ENCODE measurements at regions not wholly inside any gene's neighbourhood (a gene's known extent, or its start where the extent isn't known, plus 50 kb on each side); places are given as distances from the start of the nearest gene placed in this dataset.
"Not testable (repeated sequence)": the region's sequence is repeated elsewhere in the genome, so short reads cannot be mapped to it uniquely, and the experiment has no call there.

DNA sequence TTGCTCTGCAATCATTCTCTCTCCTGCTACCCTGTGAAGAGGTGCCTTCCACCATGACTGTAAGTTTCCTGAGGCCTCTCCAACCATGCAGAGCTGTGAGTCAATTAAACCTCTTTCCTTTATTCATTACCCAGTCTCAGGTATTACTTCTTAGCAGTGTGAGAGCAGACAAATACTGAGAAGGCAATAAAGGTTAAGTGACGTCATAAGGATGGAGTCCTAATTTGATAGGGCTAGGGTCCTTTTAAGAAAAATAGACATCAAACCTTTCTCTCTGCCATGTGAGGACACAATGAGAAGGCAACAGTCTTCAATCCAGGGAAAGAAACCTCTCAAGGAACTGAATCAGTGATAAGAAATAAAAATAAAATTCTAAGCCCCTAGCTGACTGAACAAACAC, 1262.7 kb downstream of the FAM133A start:
- in situ Hi-C loops (cut with HindIII; ENCODE audit: low pct_ligation_motif_present, low pct_unique_long_range_greater_than_20kb, low sequenced_read_pairs), result no loop called here
- no peak for DNase-seq

DNA sequence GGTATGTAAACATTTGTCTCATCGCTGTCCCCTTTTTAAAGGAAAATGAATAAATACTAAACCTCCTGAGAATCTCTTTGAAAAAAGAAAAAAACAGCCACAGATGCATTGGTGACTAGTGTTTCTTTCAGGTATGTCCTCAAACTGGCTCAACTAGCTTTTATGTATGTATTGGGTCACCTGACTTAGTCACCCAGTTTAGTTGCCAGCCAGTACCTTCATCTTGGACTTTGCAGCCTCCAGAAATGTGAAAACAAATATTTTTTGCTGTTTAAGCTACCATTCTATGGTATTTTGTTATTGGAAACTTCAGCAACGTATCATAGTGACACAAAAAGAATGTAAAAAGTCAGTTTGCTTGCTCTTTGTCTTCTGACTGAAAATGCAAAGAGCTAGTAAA, 1263.5 kb downstream of the FAM133A start:
- DNase-seq, result no peak
- in situ Hi-C loops (cut with HindIII; ENCODE audit: low pct_ligation_motif_present, low pct_unique_long_range_greater_than_20kb, low sequenced_read_pairs), result no loop called here

DNA sequence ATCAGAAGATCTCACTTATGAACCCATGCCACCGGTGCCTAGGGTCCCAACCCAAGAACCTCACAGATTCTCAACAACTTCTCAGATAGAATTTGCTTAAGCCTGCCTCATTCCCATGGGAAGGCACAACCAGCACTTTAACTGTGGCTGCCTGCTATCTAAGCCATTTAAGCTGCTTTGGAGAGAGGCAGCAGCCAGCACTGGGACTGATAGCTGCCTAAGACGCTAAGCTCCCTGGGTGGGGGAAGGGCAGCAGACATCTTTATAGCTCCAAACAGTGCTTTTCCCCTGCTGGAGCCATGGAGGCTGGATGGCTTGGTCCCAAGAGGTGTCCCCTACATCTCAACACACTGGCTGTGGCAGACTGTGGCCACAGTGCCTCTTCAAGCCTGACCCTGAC, 1268.6 kb downstream of the FAM133A start:
- DNase-seq, result no peak
- in situ Hi-C loops (cut with HindIII; ENCODE audit: low pct_ligation_motif_present, low pct_unique_long_range_greater_than_20kb, low sequenced_read_pairs), result no loop called here

DNA sequence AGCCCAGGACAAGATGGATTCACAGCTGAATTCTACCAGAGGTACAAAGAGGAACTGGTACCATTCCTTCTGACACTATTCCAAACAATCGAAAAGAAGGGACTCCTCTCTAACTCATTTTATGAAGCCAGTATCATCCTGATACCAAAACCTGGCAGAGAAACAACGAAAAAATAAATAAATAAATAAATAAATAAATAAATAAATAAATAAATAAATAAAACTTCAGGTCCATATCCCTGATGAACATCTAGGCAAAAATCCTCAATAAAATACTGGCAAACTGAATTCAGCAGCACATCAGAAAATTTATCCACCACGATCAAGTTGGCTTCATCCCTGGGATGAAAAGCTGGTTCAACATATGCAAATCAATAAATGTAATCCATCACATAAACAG, 1272.1 kb downstream of the FAM133A start:
- DNase-seq; in situ Hi-C loops (cut with HindIII; ENCODE audit: low pct_ligation_motif_present, low pct_unique_long_range_greater_than_20kb, low sequenced_read_pairs): not testable (repeated sequence)

- in situ Hi-C loops (cut with HindIII; ENCODE audit: low pct_ligation_motif_present, low pct_unique_long_range_greater_than_20kb, low sequenced_read_pairs), result no loop called here
- DNase-seq, result no peak
Measured at GRCh38 chrX:94961730-94962129, 1287.7 kb downstream of the FAM133A start.

GRCh38 chrX:94977562-94977961, 1303.6 kb downstream of the FAM133A start:
- in situ Hi-C loops (cut with HindIII; ENCODE audit: low pct_ligation_motif_present, low pct_unique_long_range_greater_than_20kb, low sequenced_read_pairs), result no loop called here
- no peak for DNase-seq

DNA sequence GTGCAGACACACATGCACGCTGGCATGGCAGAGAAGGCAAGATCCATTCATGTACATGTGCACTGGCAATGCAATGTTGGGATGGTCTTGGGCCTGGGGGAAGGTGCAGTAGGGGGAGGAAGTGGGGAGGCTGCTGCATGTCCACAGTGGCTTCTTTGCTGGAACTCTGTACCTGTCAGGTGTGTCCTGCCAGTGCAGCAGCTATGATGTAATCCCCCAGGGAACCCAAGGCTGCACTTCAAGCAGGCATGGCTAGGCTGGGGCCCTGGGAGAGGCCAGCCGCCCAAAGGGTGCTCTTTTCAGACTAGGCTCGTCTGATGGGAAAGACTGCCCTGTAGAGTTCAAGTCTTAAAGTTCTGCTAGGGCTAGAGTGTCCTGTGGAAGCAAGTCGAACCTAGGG, 1304.0 kb downstream of the FAM133A start:
- no peak for DNase-seq
- in situ Hi-C loops (cut with HindIII; ENCODE audit: low pct_ligation_motif_present, low pct_unique_long_range_greater_than_20kb, low sequenced_read_pairs), result no loop called here
